H9 (cell line): ENCODE measurements at regions not wholly inside any gene's neighbourhood (a gene's known extent, or its start where the extent isn't known, plus 50 kb on each side); places are given as distances from the start of the nearest gene placed in this dataset.

Experiments used
- DNase-seq: peaks from one replicate; pipeline ENCODE4 v3.0.0-alpha.2; 2017
- H2AFZ ChIP-seq: one replicate; pipeline ENCODE4 v1.6.1; 2013; ENCODE audit warnings: mild to moderate bottlenecking, low read length, control low read depth, moderate library complexity
- H2AK5ac ChIP-seq: 2 replicates; pipeline ENCODE4 v1.6.1; 2013; ENCODE audit warnings: low read length, control low read depth, mixed read lengths; ENCODE audit not compliant: insufficient read length
- H2BK120ac ChIP-seq: one replicate; pipeline ENCODE4 v1.6.1; 2013; ENCODE audit warnings: low read depth, mild to moderate bottlenecking, low read length, control low read depth, inconsistent platforms; ENCODE audit not compliant: poor library complexity, severe bottlenecking
- H2BK12ac ChIP-seq: 2 replicates; pipeline ENCODE4 v1.6.1; 2013; ENCODE audit warnings: low read length, control low read depth, mixed read lengths, low read depth; ENCODE audit not compliant: insufficient read length
- H2BK15ac ChIP-seq: 2 replicates; pipeline ENCODE4 v1.6.1; 2013; ENCODE audit warnings: low read depth, low read length, control low read depth
- H2BK20ac ChIP-seq: one replicate; pipeline ENCODE4 v1.6.1; 2013; ENCODE audit warnings: low read depth, mild to moderate bottlenecking, low read length, control low read depth, inconsistent platforms; ENCODE audit not compliant: poor library complexity, severe bottlenecking
- H2BK5ac ChIP-seq: 2 replicates; pipeline ENCODE4 v1.6.1; 2013; ENCODE audit warnings: low read length, control low read depth, mixed read lengths; ENCODE audit not compliant: insufficient read length
- H3K14ac ChIP-seq: 2 replicates; pipeline ENCODE4 v1.6.1; 2013; ENCODE audit warnings: low read length, control low read depth; ENCODE audit not compliant: insufficient read depth
- H3K18ac ChIP-seq: 2 replicates; pipeline ENCODE4 v1.6.1; 2013; ENCODE audit warnings: low read depth, mild to moderate bottlenecking, mixed read lengths, low read length, control low read depth; ENCODE audit not compliant: insufficient read length
- H3K23ac ChIP-seq: 2 replicates; pipeline ENCODE4 v1.6.1; 2013; ENCODE audit warnings: low read length, control low read depth, mixed read lengths, low read depth; ENCODE audit not compliant: insufficient read length
- H3K23me2 ChIP-seq: 2 replicates; pipeline ENCODE4 v1.6.1; 2013; ENCODE audit warnings: low read depth, mild to moderate bottlenecking, mixed read lengths, low read length, control low read depth; ENCODE audit not compliant: insufficient read length, poor library complexity, severe bottlenecking
- H3K27ac ChIP-seq: 2 replicates; pipeline ENCODE4 v1.5.1; 2013; ENCODE audit warnings: low read length, control low read depth, mixed read lengths, low read depth; ENCODE audit not compliant: insufficient read length
- H3K27me3 ChIP-seq: 2 replicates; pipeline ENCODE4 v1.6.1; 2013; ENCODE audit warnings: low read length, control low read depth, inconsistent platforms; ENCODE audit not compliant: insufficient read depth
- H3K4ac ChIP-seq: 2 replicates; pipeline ENCODE4 v1.6.1; 2013; ENCODE audit warnings: low read depth, mild to moderate bottlenecking, control low read depth, inconsistent platforms, low read length, moderate library complexity
- H3K4me1 ChIP-seq: 2 replicates; pipeline ENCODE4 v1.6.1; 2013; ENCODE audit warnings: low read length, control low read depth, inconsistent platforms; ENCODE audit not compliant: insufficient read depth
- H3K4me2 ChIP-seq: 2 replicates; pipeline ENCODE4 v1.6.1; 2013; ENCODE audit warnings: low read length, control low read depth, mixed read lengths; ENCODE audit not compliant: insufficient read length, insufficient read depth
- H3K56ac ChIP-seq: 2 replicates; pipeline ENCODE4 v1.6.1; 2013; ENCODE audit warnings: low read depth, mild to moderate bottlenecking, mixed read lengths, low read length, control low read depth; ENCODE audit not compliant: insufficient read length
- H3K79me1 ChIP-seq: 2 replicates; pipeline ENCODE4 v1.6.1; 2013; ENCODE audit warnings: low read depth, mild to moderate bottlenecking, moderate library complexity, low read length, control low read depth, inconsistent platforms; ENCODE audit not compliant: insufficient read depth, poor library complexity, severe bottlenecking
- H3K79me2 ChIP-seq: 2 replicates; pipeline ENCODE4 v1.6.1; 2013; ENCODE audit warnings: low read length, control low read depth, inconsistent platforms; ENCODE audit not compliant: insufficient read depth
- H3K9ac ChIP-seq: 2 replicates; pipeline ENCODE4 v1.6.1; 2013; ENCODE audit warnings: low read length, control low read depth, mixed read lengths; ENCODE audit not compliant: insufficient read length; ENCODE audit errors: extremely low read depth
- H3K9me3 ChIP-seq: one replicate; pipeline ENCODE4 v1.6.1; 2013; ENCODE audit warnings: low read depth, low read length, inconsistent platforms; ENCODE audit not compliant: control insufficient read depth
- H3T11ph ChIP-seq: one replicate; pipeline ENCODE4 v1.6.1; 2013; ENCODE audit warnings: mild to moderate bottlenecking, low read length, control low read depth, inconsistent platforms
- H4K20me1 ChIP-seq: one replicate; pipeline ENCODE4 v1.6.1; 2013; ENCODE audit not compliant: control insufficient read depth, insufficient read length, insufficient read depth
- H4K5ac ChIP-seq: 2 replicates; pipeline ENCODE4 v1.6.1; 2013; ENCODE audit warnings: low read depth, mild to moderate bottlenecking, mixed read lengths, low read length, control low read depth; ENCODE audit not compliant: insufficient read length
- H4K8ac ChIP-seq: replicated peaks from 2 replicates; pipeline ENCODE4 v1.6.1; 2013; ENCODE audit warnings: low read length, control low read depth, mixed read lengths, low read depth; ENCODE audit not compliant: insufficient read length
- H4K91ac ChIP-seq: 2 replicates; pipeline ENCODE4 v1.6.1; 2013; ENCODE audit warnings: low read depth, mild to moderate bottlenecking, moderate library complexity, mixed read lengths, low read length, control low read depth; ENCODE audit not compliant: insufficient read length
- H3K27ac Mint-ChIP-seq, 3 experiments: 2 replicates in 2 of 3; 3 replicates in 1 of 3; pipeline ENCODE4 v1.8.0; 2020 to 2021; ENCODE audit warnings: mixed read lengths in 3 of 3, mild to moderate bottlenecking in 1 of 3, moderate library complexity in 1 of 3
- H3K27me3 Mint-ChIP-seq: 2 replicates; pipeline ENCODE4 v1.8.0; 2021; ENCODE audit warnings: low read depth, mild to moderate bottlenecking, moderate library complexity, mixed read lengths
- H3K36me3 Mint-ChIP-seq, 3 experiments: 2 replicates in 2 of 3; 3 replicates in 1 of 3; pipeline ENCODE4 v1.8.0; 2020 to 2021; ENCODE audit warnings: low read depth in 3 of 3, mixed read lengths in 3 of 3; ENCODE audit not compliant: insufficient read depth in 1 of 3
- H3K4me1 Mint-ChIP-seq, 2 experiments: 2 replicates each; pipeline ENCODE4 v1.8.0; 2020; ENCODE audit warnings: mixed read lengths in 2 of 2
- H3K4me3 Mint-ChIP-seq, 2 experiments: 2 replicates in 1 of 2; 3 replicates in 1 of 2; pipeline ENCODE4 v1.8.0; 2020 to 2021; ENCODE audit warnings: mild to moderate bottlenecking in 2 of 2, mixed read lengths in 2 of 2, moderate library complexity in 1 of 2
- H3K9me3 Mint-ChIP-seq, 2 experiments: 2 replicates in 1 of 2; 3 replicates in 1 of 2; pipeline ENCODE4 v1.8.0; 2020; ENCODE audit warnings: mild to moderate bottlenecking in 2 of 2, mixed read lengths in 2 of 2, moderate library complexity in 1 of 2
- WGBS: extraction: QIAGEN DNeasy Blood & Tissue Kit; methylation state at CpG from one replicate; pipeline ENCODE4 v1.1.7; 2013; ENCODE audit warnings: missing lambda C conversion rate, low lambda C conversion rate, mixed read lengths; ENCODE audit not compliant: insufficient read length; ENCODE audit errors: extremely low coverage; 5-methylcytosine and 5-hydroxymethylcytosine counted together
- TF ChIP-seq, protein P1 (sequence below): fragments of 200-600 bp; sonication (generic); conservative IDR thresholded peaks from 3 replicates; pipeline ENCODE4 v1.8.0; 2021; ENCODE audit warnings: antibody characterized with exemption, mild to moderate bottlenecking

DNA sequence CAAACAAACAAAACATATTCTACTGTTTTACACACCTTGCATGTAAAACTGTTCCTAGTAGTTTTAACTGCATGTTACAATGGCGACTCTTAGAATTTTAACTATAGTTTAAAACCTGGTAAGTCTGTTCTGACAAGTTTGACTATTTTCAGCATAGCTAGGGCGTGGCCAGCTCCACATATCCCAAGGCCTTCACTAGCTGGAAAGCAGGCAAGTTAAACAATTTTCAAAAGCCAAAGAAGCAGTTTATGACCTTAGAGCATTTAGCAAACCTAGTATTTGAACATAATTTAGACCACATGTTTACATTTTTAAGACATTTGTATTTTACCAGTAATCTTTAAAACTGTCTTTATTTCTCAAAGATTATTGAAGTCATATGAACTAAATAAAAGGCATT is 402.8 kb upstream of the SYT4 start:
- Mint-ChIP-seq H3K36me3 (no peaks in the 10 kb centered on the region; a peak in 1 of 7 replicates), H3K4me1 (peaks cover 26 to 27% of the 10 kb centered on the region in 2 experiments), H3K27me3 (no peaks in the 10 kb centered on the region; the same call in 1 of the 2 replicates), H3K9me3 (no peaks in the 10 kb centered on the region; a peak in 1 of 5 replicates), H3K4me3 (no peak overlapping the region), H3K27ac (no peak overlapping the region)
- no peak overlapping the region for H2AFZ ChIP-seq
- no peak overlapping the region for H3K14ac ChIP-seq
- H3K27me3 ChIP-seq: no peaks in the 10 kb centered on the region
- peaks cover 6% of the 10 kb centered on the region; the same call in 1 of the 2 replicates for H3K4me1 ChIP-seq
- no peaks in the 10 kb centered on the region for H4K20me1 ChIP-seq
- H3K9ac ChIP-seq: no peak overlapping the region
- no peak overlapping the region for H3K27ac ChIP-seq
- H3T11ph ChIP-seq: no peak overlapping the region
- no peaks in the 10 kb centered on the region for H3K23me2 ChIP-seq
- TF ChIP-seq, protein P1, sequence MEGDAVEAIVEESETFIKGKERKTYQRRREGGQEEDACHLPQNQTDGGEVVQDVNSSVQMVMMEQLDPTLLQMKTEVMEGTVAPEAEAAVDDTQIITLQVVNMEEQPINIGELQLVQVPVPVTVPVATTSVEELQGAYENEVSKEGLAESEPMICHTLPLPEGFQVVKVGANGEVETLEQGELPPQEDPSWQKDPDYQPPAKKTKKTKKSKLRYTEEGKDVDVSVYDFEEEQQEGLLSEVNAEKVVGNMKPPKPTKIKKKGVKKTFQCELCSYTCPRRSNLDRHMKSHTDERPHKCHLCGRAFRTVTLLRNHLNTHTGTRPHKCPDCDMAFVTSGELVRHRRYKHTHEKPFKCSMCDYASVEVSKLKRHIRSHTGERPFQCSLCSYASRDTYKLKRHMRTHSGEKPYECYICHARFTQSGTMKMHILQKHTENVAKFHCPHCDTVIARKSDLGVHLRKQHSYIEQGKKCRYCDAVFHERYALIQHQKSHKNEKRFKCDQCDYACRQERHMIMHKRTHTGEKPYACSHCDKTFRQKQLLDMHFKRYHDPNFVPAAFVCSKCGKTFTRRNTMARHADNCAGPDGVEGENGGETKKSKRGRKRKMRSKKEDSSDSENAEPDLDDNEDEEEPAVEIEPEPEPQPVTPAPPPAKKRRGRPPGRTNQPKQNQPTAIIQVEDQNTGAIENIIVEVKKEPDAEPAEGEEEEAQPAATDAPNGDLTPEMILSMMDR: no peak
- H3K23ac ChIP-seq: no peak overlapping the region
- no peak overlapping the region for H2BK120ac ChIP-seq
- H3K4ac ChIP-seq: no peak overlapping the region
- H4K5ac ChIP-seq: no peak overlapping the region
- H2BK20ac ChIP-seq: no peak overlapping the region
- H2BK5ac ChIP-seq: no peak overlapping the region
- no peak overlapping the region for H2BK15ac ChIP-seq
- H3K18ac ChIP-seq: no peak overlapping the region
- no CpG with 5 or more reads among the region's 2 CpGs for WGBS
- H2AK5ac ChIP-seq: no peak overlapping the region
- H3K4me2 ChIP-seq: no peak overlapping the region
- DNase-seq: no peak
- H3K79me2 ChIP-seq: no peaks in the 10 kb centered on the region
- no peak overlapping the region for H4K91ac ChIP-seq
- H4K8ac ChIP-seq: no peak overlapping the region
- H3K56ac ChIP-seq: no peak overlapping the region
- H3K79me1 ChIP-seq: no peaks in the 10 kb centered on the region
- no peaks in the 10 kb centered on the region for H3K9me3 ChIP-seq
- H2BK12ac ChIP-seq: no peak overlapping the region
